Parathyroid adenoma (tissue), 2 donors: ENCODE measurements at regions not wholly inside any gene's neighbourhood (a gene's known extent, or its start where the extent isn't known, plus 50 kb on each side); places are given as distances from the start of the nearest gene placed in this dataset.

ENCODE experiments used
- H2AFZ ChIP-seq: fragments of 300-600 bp; sonication (generic); one replicate; pipeline ENCODE4 v1.7.0; 2017; ENCODE audit warnings: antibody characterized with exemption, mild to moderate bottlenecking
- H3K27ac ChIP-seq: fragments of 300-600 bp; sonication (generic); one replicate; pipeline ENCODE4 v1.7.0; 2017
- H3K27me3 ChIP-seq: fragments of 300-600 bp; sonication (generic); one replicate; pipeline ENCODE4 v1.7.0; 2017; ENCODE audit warnings: low read length; ENCODE audit not compliant: control insufficient read depth, insufficient read depth
- H3K36me3 ChIP-seq: fragments of 300-600 bp; sonication (generic); one replicate; pipeline ENCODE4 v1.7.0; 2017; ENCODE audit warnings: low read length; ENCODE audit not compliant: control insufficient read depth, insufficient read depth
- H3K4me1 ChIP-seq: fragments of 300-600 bp; sonication (generic); one replicate; pipeline ENCODE4 v1.7.0; 2017; ENCODE audit warnings: control low read depth
- H3K4me2 ChIP-seq: fragments of 300-600 bp; sonication (generic); one replicate; pipeline ENCODE4 v1.7.0; 2017; ENCODE audit warnings: low read length
- H3K4me3 ChIP-seq: fragments of 300-600 bp; sonication (generic); one replicate; pipeline ENCODE4 v1.7.0; 2017; ENCODE audit warnings: low read depth, low read length
- H3K79me2 ChIP-seq: fragments of 300-600 bp; sonication (generic); one replicate; pipeline ENCODE4 v1.7.0; 2017; ENCODE audit warnings: control low read depth
- H3K9ac ChIP-seq: fragments of 300-600 bp; sonication (generic); one replicate; pipeline ENCODE4 v1.7.0; 2017; ENCODE audit warnings: mild to moderate bottlenecking
- H3K9me3 ChIP-seq: fragments of 300-600 bp; sonication (generic); one replicate; pipeline ENCODE4 v1.7.0; 2017; ENCODE audit warnings: low read length; ENCODE audit not compliant: control insufficient read depth
- TF ChIP-seq, protein P1 (sequence below): fragments of 300-600 bp; sonication (generic); IDR thresholded peaks from one replicate; pipeline ENCODE4 v1.7.0; 2017; ENCODE audit warnings: antibody characterized with exemption, mild to moderate bottlenecking
- donor health status: primary hyperparathyroidism.

DNA sequence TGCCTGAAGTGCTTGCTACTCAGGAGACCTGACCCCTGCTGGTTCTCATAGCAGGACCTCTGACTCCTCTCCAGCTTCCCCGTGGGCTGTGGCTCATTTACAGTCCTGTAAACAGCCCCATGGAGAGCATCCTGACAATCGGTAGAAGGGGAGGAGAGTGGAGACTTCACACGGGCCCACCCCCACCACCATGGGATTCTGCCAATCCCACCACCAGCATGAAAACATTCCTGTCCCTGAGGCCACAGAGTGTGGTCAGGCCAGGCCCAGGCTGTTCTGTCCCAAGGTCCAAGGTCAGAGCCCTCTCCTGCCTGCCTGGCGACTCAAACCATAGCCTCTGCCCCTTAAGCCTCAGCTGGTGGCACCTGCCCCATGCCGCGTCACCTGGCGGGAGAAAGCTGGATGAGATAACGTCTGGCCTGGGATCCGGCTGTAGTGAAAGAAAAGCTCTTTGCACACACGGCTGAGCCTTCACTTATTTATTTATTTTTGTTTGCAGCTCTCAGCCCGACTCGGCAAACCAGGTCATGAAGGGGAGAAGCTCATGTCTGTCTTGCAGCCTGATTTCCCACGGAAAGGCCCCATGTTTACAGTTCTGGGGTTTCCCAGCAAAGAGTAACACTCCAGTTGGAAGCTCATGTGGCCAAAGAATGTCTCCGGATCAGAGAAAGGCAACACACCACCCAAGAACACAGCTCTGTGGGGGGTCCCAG, 293.6 kb upstream of the ZMIZ1 start:
- Histone ChIP-seq H2AFZ (peak overlapping the region; percentile 42), H3K9me3 (no peaks in the 10 kb centered on the region), H3K4me1 (no peaks in the 10 kb centered on the region), H3K4me2 (no peak overlapping the region), H3K4me3 (no peak overlapping the region), H3K27ac (no peak overlapping the region), H3K27me3 (no peaks in the 10 kb centered on the region), H3K9ac (no peak overlapping the region), H3K36me3 (no peaks in the 10 kb centered on the region), H3K79me2 (no peaks in the 10 kb centered on the region)
- TF ChIP-seq, protein P1, sequence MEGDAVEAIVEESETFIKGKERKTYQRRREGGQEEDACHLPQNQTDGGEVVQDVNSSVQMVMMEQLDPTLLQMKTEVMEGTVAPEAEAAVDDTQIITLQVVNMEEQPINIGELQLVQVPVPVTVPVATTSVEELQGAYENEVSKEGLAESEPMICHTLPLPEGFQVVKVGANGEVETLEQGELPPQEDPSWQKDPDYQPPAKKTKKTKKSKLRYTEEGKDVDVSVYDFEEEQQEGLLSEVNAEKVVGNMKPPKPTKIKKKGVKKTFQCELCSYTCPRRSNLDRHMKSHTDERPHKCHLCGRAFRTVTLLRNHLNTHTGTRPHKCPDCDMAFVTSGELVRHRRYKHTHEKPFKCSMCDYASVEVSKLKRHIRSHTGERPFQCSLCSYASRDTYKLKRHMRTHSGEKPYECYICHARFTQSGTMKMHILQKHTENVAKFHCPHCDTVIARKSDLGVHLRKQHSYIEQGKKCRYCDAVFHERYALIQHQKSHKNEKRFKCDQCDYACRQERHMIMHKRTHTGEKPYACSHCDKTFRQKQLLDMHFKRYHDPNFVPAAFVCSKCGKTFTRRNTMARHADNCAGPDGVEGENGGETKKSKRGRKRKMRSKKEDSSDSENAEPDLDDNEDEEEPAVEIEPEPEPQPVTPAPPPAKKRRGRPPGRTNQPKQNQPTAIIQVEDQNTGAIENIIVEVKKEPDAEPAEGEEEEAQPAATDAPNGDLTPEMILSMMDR, result no peak

DNA sequence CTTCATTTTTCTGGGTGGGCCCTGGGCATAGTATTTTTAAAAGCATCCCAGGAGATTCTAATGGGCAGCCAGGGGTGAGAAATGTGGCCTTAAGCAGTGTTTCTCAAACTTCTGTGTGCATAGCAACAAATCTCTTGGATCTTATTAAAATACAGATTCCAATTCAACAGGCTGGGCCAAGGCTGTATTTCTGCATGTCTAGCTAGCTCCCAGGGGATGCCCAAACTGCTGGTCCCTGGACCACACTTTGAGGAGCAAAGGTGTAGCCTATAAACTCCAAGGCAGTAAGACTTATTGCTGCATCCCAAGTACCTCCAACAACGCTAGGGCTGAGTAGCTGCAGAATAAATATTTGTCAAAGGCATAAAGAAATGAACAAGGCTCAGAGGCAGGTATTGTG, 292.9 kb upstream of the ZMIZ1 start:
- Histone ChIP-seq H3K4me1 (no peaks in the 10 kb centered on the region), H3K79me2 (no peaks in the 10 kb centered on the region), H2AFZ (no peak overlapping the region), H3K9ac (no peak overlapping the region), H3K36me3 (no peaks in the 10 kb centered on the region), H3K9me3 (no peaks in the 10 kb centered on the region), H3K27me3 (no peaks in the 10 kb centered on the region), H3K4me3 (no peak overlapping the region), H3K4me2 (no peak overlapping the region), H3K27ac (no peak overlapping the region)
- TF ChIP-seq, protein P1, result no peak

DNA sequence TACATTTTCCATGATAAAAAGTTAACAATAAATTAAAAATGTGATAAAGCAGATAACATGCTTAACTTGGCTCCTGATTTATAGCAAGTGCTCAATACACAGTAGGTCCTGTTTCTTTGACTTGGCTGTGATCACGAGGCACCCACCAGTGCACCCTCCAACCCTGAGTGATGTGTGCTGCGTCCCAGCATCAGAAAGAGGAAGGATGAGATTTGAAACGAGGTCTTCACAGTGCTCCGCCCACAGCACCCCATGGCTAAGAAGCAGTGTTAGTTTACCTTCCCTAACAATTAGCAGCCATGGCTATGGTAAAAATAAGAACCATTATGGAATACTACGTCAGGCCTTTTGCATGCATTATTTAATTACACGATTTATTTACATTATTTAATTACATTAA, 292.0 kb upstream of the ZMIZ1 start:
- H3K27ac ChIP-seq, result no peak overlapping the region
- no peaks in the 10 kb centered on the region for H3K4me1 ChIP-seq

DNA sequence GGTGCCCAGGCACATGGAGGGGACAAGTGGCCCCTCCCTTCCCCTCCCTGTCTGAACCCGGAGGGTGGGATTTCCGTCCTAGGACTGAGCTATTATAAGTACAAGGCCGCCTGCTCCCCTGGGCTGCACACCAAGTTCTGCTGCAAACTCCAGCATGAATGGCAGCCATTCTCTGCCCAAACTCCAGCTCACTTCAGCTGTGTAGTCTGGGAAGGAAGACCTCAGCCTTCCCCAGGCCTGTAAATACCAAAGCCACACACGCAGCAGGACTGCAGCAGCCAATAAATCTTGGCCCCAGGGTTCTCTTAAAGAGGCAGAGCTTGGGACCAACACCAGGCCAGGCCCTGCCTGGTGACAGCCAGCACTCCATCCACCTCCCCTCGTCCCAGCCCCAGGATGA, 291.3 kb upstream of the ZMIZ1 start:
- H3K36me3 ChIP-seq, result no peaks in the 10 kb centered on the region
- TF ChIP-seq, protein P1, result no peak
- H3K4me2 ChIP-seq, result no peak overlapping the region
- no peaks in the 10 kb centered on the region for H3K27me3 ChIP-seq
- no peaks in the 10 kb centered on the region for H3K79me2 ChIP-seq
- H3K9ac ChIP-seq, result no peak overlapping the region
- H3K4me1 ChIP-seq, result no peaks in the 10 kb centered on the region
- H2AFZ ChIP-seq, result no peak overlapping the region
- H3K4me3 ChIP-seq, result no peak overlapping the region
- H3K27ac ChIP-seq, result no peak overlapping the region
- H3K9me3 ChIP-seq, result no peaks in the 10 kb centered on the region

More for the DNA sequence above, 292.0 kb upstream of the ZMIZ1 start:
- no peak overlapping the region for H3K9ac ChIP-seq
- no peaks in the 10 kb centered on the region for H3K79me2 ChIP-seq
- H3K9me3 ChIP-seq, result no peaks in the 10 kb centered on the region
- no peak overlapping the region for H3K4me2 ChIP-seq
- H2AFZ ChIP-seq, result no peak overlapping the region
- TF ChIP-seq, protein P1, result no peak
- no peaks in the 10 kb centered on the region for H3K27me3 ChIP-seq
- no peak overlapping the region for H3K4me3 ChIP-seq
- H3K36me3 ChIP-seq, result no peaks in the 10 kb centered on the region

DNA sequence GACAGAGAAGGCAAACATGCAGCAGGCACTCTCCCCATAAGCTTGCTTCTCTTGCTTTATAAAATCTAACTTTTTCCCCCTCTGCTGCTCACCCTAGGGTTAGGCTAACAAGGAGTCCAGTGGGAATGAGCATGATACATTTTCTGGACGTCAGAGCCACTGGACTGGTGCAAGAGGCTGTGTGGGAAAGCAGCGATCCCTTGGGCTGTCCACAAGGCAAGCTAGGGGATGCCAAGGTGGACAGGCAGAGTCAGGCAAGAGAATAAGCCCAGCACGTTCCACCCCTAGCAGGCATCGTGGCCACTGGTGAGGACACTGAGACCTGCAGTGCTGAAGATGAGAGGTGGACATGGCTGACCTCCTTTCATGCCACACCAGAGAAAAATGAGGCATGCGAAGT, 290.9 kb upstream of the ZMIZ1 start:
- Histone ChIP-seq H3K27ac (no peak overlapping the region), H3K4me1 (no peaks in the 10 kb centered on the region)
- TF ChIP-seq, protein P1, result no peak

More for the DNA sequence above, 290.9 kb upstream of the ZMIZ1 start:
- Histone ChIP-seq H3K4me3 (no peak overlapping the region), H3K27me3 (no peaks in the 10 kb centered on the region), H3K36me3 (no peaks in the 10 kb centered on the region), H3K79me2 (no peaks in the 10 kb centered on the region), H3K9me3 (no peaks in the 10 kb centered on the region), H3K9ac (no peak overlapping the region), H3K4me2 (no peak overlapping the region), H2AFZ (no peak overlapping the region)
